GM23338 (cell line): ENCODE measurements at regions not wholly inside any gene's neighbourhood (a gene's known extent, or its start where the extent isn't known, plus 50 kb on each side); places are given as distances from the start of the nearest gene placed in this dataset.

Experiments
- ATAC-seq: fragments of 200-7000 bp; cut with Tn5 transposase; 3 replicates; pipeline ENCODE4 v1.9.1; 2020
- DNase-seq: peaks from one replicate; pipeline ENCODE4 v3.0.0-alpha.2; 2015; ENCODE audit warnings: low spot score
- H2AFZ ChIP-seq: fragments of 200-600 bp; sonication (generic); 2 replicates; pipeline ENCODE4 v1.8.0; 2016; ENCODE audit warnings: antibody characterized with exemption, mild to moderate bottlenecking, moderate library complexity
- H3F3A ChIP-seq: fragments of 200-600 bp; sonication (generic); replicated peaks from 2 replicates; pipeline ENCODE4 v1.8.0; 2017; ENCODE audit warnings: antibody characterized with exemption, mixed run types, low read depth
- H3K27ac ChIP-seq: fragments of 200-600 bp; sonication (generic); 2 replicates; pipeline ENCODE4 v1.6.1; 2016; ENCODE audit warnings: low read depth
- H3K27me3 ChIP-seq: fragments of 200-600 bp; sonication (generic); 2 replicates; pipeline ENCODE4 v1.8.0; 2016; ENCODE audit warnings: mild to moderate bottlenecking, mixed run types, moderate library complexity; ENCODE audit not compliant: insufficient read depth
- H3K36me3 ChIP-seq: fragments of 200-600 bp; sonication (generic); 2 replicates; pipeline ENCODE4 v1.8.0; 2016; ENCODE audit warnings: mild to moderate bottlenecking; ENCODE audit not compliant: insufficient read depth
- H3K4me1 ChIP-seq: fragments of 200-600 bp; sonication (generic); 2 replicates; pipeline ENCODE4 v1.8.0; 2016; ENCODE audit warnings: mild to moderate bottlenecking, moderate library complexity; ENCODE audit not compliant: insufficient read depth
- H3K4me2 ChIP-seq: fragments of 200-600 bp; sonication (generic); 2 replicates; pipeline ENCODE4 v1.7.1; 2017; ENCODE audit warnings: mixed run types
- H3K4me3 ChIP-seq: fragments of 200-600 bp; sonication (generic); 2 replicates; pipeline ENCODE4 v1.6.1; 2016; ENCODE audit warnings: mixed run types
- H3K79me2 ChIP-seq: fragments of 200-600 bp; sonication (generic); replicated peaks from 2 replicates; pipeline ENCODE4 v1.8.0; 2017; ENCODE audit warnings: mild to moderate bottlenecking; ENCODE audit not compliant: insufficient read depth
- H3K9me2 ChIP-seq: fragments of 200-600 bp; sonication (generic); 2 replicates; pipeline ENCODE4 v1.8.0; 2017; ENCODE audit not compliant: insufficient read depth
- H4K20me1 ChIP-seq: fragments of 200-600 bp; sonication (generic); replicated peaks from 2 replicates; pipeline ENCODE4 v1.8.0; 2017; ENCODE audit warnings: mild to moderate bottlenecking; ENCODE audit not compliant: insufficient read depth
- H3K27ac Mint-ChIP-seq: 2 replicates; pipeline ENCODE4 v1.8.0; 2020; ENCODE audit warnings: inconsistent platforms, mild to moderate bottlenecking, moderate library complexity, mixed read lengths
- H3K27me3 Mint-ChIP-seq: 3 replicates; pipeline ENCODE4 v1.8.0; 2022; ENCODE audit warnings: low read depth, mild to moderate bottlenecking, moderate library complexity, mixed read lengths, inconsistent platforms; ENCODE audit not compliant: insufficient read depth, poor library complexity
- H3K36me3 Mint-ChIP-seq: 3 replicates; pipeline ENCODE4 v1.8.0; 2021; ENCODE audit warnings: low read depth, mild to moderate bottlenecking, inconsistent platforms, moderate library complexity, mixed read lengths
- H3K4me1 Mint-ChIP-seq: 3 replicates; pipeline ENCODE4 v1.8.0; 2020; ENCODE audit warnings: mild to moderate bottlenecking, inconsistent platforms, mixed read lengths
- H3K4me3 Mint-ChIP-seq: 3 replicates; pipeline ENCODE4 v1.8.0; 2021; ENCODE audit warnings: moderate library complexity, mild to moderate bottlenecking, inconsistent platforms, mixed read lengths
- H3K9me3 Mint-ChIP-seq: 3 replicates; pipeline ENCODE4 v1.8.0; 2020; ENCODE audit warnings: moderate library complexity, mild to moderate bottlenecking, inconsistent platforms, mixed read lengths
- EZH2 ChIP-seq: fragments of 200-600 bp; sonication (generic); IDR thresholded peaks from one replicate; pipeline ENCODE4 v1.8.0; 2017; ENCODE audit warnings: antibody characterized with exemption, mild to moderate bottlenecking, low read depth; ENCODE audit not compliant: unreplicated experiment
- EZH2phosphoT487 ChIP-seq: fragments of 200-600 bp; sonication (generic); IDR thresholded peaks from one replicate; pipeline ENCODE4 v1.8.1; 2018; ENCODE audit warnings: antibody characterized with exemption; ENCODE audit not compliant: unreplicated experiment
- POLR2AphosphoS5 ChIP-seq: IDR thresholded peaks from 2 replicates; pipeline ENCODE4 v1.6.1; 2016; ENCODE audit warnings: antibody characterized with exemption, low read depth
- REST ChIP-seq: IDR thresholded peaks from one replicate; pipeline ENCODE4 v1.6.1; 2018; ENCODE audit warnings: antibody characterized with exemption; ENCODE audit not compliant: unreplicated experiment
- STAT1 ChIP-seq: IDR thresholded peaks from one replicate; pipeline ENCODE4 v1.6.1; 2016; ENCODE audit warnings: antibody characterized with exemption; ENCODE audit not compliant: unreplicated experiment
- ZNF331 ChIP-seq: fragments of 250-450 bp; sonication (Bioruptor Pico); IDR thresholded peaks from 2 replicates; pipeline ENCODE4 v1.5.0; 2020; ENCODE audit warnings: low read depth, mild to moderate bottlenecking, moderate library complexity
- TF ChIP-seq, protein P1 (sequence below): fragments of 250-450 bp; sonication (Bioruptor Pico); IDR thresholded peaks from 2 replicates; pipeline ENCODE4 v1.5.0; 2020; ENCODE audit warnings: mild to moderate bottlenecking, moderate library complexity
- TF ChIP-seq, protein P2 (sequence below): IDR thresholded peaks from 2 replicates; pipeline ENCODE4 v1.6.1; 2016; ENCODE audit warnings: antibody characterized with exemption

GRCh38 chr2:106706283-106706682 is 179.7 kb downstream of the ST6GAL2 start (continued):
- TF ChIP-seq, protein P1, sequence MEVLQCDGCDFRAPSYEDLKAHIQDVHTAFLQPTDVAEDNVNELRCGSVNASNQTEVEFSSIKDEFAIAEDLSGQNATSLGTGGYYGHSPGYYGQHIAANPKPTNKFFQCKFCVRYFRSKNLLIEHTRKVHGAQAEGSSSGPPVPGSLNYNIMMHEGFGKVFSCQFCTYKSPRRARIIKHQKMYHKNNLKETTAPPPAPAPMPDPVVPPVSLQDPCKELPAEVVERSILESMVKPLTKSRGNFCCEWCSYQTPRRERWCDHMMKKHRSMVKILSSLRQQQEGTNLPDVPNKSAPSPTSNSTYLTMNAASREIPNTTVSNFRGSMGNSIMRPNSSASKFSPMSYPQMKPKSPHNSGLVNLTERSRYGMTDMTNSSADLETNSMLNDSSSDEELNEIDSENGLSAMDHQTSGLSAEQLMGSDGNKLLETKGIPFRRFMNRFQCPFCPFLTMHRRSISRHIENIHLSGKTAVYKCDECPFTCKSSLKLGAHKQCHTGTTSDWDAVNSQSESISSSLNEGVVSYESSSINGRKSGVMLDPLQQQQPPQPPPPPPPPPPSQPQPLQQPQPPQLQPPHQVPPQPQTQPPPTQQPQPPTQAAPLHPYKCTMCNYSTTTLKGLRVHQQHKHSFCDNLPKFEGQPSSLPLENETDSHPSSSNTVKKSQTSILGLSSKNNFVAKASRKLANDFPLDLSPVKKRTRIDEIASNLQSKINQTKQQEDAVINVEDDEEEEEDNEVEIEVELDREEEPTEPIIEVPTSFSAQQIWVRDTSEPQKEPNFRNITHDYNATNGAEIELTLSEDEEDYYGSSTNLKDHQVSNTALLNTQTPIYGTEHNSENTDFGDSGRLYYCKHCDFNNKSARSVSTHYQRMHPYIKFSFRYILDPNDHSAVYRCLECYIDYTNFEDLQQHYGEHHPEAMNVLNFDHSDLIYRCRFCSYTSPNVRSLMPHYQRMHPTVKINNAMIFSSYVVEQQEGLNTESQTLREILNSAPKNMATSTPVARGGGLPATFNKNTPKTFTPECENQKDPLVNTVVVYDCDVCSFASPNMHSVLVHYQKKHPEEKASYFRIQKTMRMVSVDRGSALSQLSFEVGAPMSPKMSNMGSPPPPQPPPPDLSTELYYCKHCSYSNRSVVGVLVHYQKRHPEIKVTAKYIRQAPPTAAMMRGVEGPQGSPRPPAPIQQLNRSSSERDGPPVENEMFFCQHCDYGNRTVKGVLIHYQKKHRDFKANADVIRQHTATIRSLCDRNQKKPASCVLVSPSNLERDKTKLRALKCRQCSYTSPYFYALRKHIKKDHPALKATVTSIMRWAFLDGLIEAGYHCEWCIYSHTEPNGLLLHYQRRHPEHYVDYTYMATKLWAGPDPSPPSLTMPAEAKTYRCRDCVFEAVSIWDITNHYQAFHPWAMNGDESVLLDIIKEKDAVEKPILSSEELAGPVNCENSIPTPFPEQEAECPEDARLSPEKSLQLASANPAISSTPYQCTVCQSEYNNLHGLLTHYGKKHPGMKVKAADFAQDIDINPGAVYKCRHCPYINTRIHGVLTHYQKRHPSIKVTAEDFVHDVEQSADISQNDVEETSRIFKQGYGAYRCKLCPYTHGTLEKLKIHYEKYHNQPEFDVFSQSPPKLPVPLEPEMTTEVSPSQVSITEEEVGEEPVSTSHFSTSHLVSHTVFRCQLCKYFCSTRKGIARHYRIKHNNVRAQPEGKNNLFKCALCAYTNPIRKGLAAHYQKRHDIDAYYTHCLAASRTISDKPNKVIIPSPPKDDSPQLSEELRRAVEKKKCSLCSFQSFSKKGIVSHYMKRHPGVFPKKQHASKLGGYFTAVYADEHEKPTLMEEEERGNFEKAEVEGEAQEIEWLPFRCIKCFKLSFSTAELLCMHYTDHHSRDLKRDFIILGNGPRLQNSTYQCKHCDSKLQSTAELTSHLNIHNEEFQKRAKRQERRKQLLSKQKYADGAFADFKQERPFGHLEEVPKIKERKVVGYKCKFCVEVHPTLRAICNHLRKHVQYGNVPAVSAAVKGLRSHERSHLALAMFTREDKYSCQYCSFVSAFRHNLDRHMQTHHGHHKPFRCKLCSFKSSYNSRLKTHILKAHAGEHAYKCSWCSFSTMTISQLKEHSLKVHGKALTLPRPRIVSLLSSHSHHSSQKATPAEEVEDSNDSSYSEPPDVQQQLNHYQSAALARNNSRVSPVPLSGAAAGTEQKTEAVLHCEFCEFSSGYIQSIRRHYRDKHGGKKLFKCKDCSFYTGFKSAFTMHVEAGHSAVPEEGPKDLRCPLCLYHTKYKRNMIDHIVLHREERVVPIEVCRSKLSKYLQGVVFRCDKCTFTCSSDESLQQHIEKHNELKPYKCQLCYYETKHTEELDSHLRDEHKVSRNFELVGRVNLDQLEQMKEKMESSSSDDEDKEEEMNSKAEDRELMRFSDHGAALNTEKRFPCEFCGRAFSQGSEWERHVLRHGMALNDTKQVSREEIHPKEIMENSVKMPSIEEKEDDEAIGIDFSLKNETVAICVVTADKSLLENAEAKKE (CRISPR knock-in tag), result no peak
- no peak for TF ChIP-seq EZH2phosphoT487

- peaks cover 3% of the 10 kb centered on the region for H3K27me3 Mint-ChIP-seq
- Histone ChIP-seq H3F3A (no peaks in the 10 kb centered on the region), H3K4me3 (no peak overlapping the region), H3K4me2 (no peak overlapping the region), H3K9me2 (peaks cover 12% of the 10 kb centered on the region; the same call in 1 of the 2 replicates), H3K27ac (no peak overlapping the region), H4K20me1 (no peaks in the 10 kb centered on the region), H3K27me3 (no peaks in the 10 kb centered on the region), H3K4me1 (no peaks in the 10 kb centered on the region), H2AFZ (peak overlapping the region; percentile 28; the same call in 1 of the 2 replicates), H3K36me3 (peaks cover 7% of the 10 kb centered on the region), H3K79me2 (no peaks in the 10 kb centered on the region)
- peaks cover 21% of the 10 kb centered on the region; the same call in 2 of the 3 replicates for H3K36me3 Mint-ChIP-seq
- ATAC-seq (no peak), DNase-seq (no peak)
- peaks cover 29% of the 10 kb centered on the region for H3K9me3 Mint-ChIP-seq
- H3K4me1 Mint-ChIP-seq, result no peaks in the 10 kb centered on the region
- H3K27ac Mint-ChIP-seq, result no peak overlapping the region
- H3K4me3 Mint-ChIP-seq, result no peak overlapping the region
- TF ChIP-seq POLR2AphosphoS5 (no peak), EZH2 (no peak), STAT1 (no peak), REST (no peak), ZNF331 (CRISPR knock-in tag) (no peak)
- TF ChIP-seq, protein P2, sequence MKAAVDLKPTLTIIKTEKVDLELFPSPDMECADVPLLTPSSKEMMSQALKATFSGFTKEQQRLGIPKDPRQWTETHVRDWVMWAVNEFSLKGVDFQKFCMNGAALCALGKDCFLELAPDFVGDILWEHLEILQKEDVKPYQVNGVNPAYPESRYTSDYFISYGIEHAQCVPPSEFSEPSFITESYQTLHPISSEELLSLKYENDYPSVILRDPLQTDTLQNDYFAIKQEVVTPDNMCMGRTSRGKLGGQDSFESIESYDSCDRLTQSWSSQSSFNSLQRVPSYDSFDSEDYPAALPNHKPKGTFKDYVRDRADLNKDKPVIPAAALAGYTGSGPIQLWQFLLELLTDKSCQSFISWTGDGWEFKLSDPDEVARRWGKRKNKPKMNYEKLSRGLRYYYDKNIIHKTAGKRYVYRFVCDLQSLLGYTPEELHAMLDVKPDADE, result no peak
Measured at GRCh38 chr2:106708209-106708608, 177.8 kb downstream of the ST6GAL2 start.
